ENCODE measurements at regions not wholly inside any gene's neighbourhood (a gene's known extent, or its start where the extent isn't known, plus 50 kb on each side); places are given as distances from the start of the nearest gene placed in this dataset.

GRCh38 chr3:5270666-5271371 lies 83.3 kb downstream of the EDEM1 start:
- Mint-ChIP-seq H3K36me3 (no peaks in the 10 kb centered on the region), H3K4me1 (no peaks in the 10 kb centered on the region), H3K27ac (no peak overlapping the region), H3K27me3 (ENCODE audit: low read depth) (no peaks in the 10 kb centered on the region), H3K9me3 (no peaks in the 10 kb centered on the region), H3K4me3 (no peak overlapping the region)
- DNase-seq (ENCODE audit: low spot score in 2 of 2, unreplicated experiment in 2 of 2): no peak
- TF ChIP-seq, protein P1, sequence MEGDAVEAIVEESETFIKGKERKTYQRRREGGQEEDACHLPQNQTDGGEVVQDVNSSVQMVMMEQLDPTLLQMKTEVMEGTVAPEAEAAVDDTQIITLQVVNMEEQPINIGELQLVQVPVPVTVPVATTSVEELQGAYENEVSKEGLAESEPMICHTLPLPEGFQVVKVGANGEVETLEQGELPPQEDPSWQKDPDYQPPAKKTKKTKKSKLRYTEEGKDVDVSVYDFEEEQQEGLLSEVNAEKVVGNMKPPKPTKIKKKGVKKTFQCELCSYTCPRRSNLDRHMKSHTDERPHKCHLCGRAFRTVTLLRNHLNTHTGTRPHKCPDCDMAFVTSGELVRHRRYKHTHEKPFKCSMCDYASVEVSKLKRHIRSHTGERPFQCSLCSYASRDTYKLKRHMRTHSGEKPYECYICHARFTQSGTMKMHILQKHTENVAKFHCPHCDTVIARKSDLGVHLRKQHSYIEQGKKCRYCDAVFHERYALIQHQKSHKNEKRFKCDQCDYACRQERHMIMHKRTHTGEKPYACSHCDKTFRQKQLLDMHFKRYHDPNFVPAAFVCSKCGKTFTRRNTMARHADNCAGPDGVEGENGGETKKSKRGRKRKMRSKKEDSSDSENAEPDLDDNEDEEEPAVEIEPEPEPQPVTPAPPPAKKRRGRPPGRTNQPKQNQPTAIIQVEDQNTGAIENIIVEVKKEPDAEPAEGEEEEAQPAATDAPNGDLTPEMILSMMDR (IDR thresholded peaks at IDR 0.05; ENCODE audit: unreplicated experiment): no peak

GRCh38 chr3:5271372-5271683 lies 83.8 kb downstream of the EDEM1 start:
- Mint-ChIP-seq H3K27me3 (ENCODE audit: low read depth) (no peaks in the 10 kb centered on the region), H3K27ac (no peak overlapping the region), H3K9me3 (no peaks in the 10 kb centered on the region), H3K4me3 (no peak overlapping the region), H3K4me1 (no peaks in the 10 kb centered on the region), H3K36me3 (no peaks in the 10 kb centered on the region)
- TF ChIP-seq, protein P1 (IDR thresholded peaks at IDR 0.05; ENCODE audit: unreplicated experiment): no peak
- DNase-seq (ENCODE audit: low spot score in 2 of 2, unreplicated experiment in 2 of 2): no peak

DNA sequence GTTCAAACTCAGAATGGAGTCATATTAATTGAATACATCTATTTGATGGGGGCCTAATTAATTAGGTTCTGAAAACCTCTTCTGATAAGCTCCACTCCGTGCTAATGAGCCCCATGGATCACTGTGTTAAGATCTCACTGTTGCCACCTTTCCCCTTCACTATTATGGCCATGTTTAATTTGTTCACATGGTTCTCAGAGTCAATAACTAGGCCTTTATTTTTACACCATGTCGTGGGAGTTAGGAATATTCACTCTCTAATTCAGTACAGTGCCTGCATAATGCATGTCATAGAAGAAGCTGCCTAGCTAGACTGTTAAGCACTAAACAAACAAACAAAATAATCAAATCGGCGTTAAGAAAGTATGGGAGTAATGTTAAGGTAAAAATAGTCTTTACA lies 84.9 kb downstream of the EDEM1 start:
- Mint-ChIP-seq H3K4me3 (no peak overlapping the region), H3K36me3 (no peaks in the 10 kb centered on the region)

DNA sequence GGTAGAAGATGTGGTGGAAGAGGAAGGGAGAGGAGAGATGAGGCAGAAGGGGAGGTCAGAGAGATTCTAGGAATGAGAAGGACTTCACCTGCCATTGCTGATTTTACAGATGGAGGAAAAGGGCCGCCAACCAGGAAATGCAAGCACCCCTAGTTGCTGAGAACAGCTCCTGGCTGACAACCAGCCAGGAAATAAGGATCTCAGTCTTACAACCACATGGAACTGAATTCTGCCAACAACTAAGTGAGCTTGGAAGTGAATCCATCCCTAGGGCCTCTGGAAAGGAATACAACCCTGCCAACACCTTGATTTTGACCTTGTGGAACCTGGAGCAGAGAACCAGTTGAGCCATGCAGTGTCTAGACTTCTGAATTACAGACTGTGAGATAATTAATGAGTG lies 86.6 kb downstream of the EDEM1 start:
- Mint-ChIP-seq H3K9me3 (peaks cover 3% of the 10 kb centered on the region), H3K27ac (no peak overlapping the region), H3K27me3 (ENCODE audit: low read depth) (no peaks in the 10 kb centered on the region), H3K4me1 (no peaks in the 10 kb centered on the region), H3K4me3 (no peak overlapping the region), H3K36me3 (no peaks in the 10 kb centered on the region)
- TF ChIP-seq, protein P1 (IDR thresholded peaks at IDR 0.05; ENCODE audit: unreplicated experiment): no peak
- no peak for DNase-seq (ENCODE audit: low spot score in 2 of 2, unreplicated experiment in 2 of 2)

More for the DNA sequence above, 84.9 kb downstream of the EDEM1 start:
- H3K9me3 Mint-ChIP-seq: no peaks in the 10 kb centered on the region
- H3K27me3 Mint-ChIP-seq (ENCODE audit: low read depth): no peaks in the 10 kb centered on the region
- no peak overlapping the region for H3K27ac Mint-ChIP-seq
- H3K4me1 Mint-ChIP-seq: no peaks in the 10 kb centered on the region
- no peak for DNase-seq (ENCODE audit: low spot score in 2 of 2, unreplicated experiment in 2 of 2)
- TF ChIP-seq, protein P1 (IDR thresholded peaks at IDR 0.05; ENCODE audit: unreplicated experiment): no peak

DNA sequence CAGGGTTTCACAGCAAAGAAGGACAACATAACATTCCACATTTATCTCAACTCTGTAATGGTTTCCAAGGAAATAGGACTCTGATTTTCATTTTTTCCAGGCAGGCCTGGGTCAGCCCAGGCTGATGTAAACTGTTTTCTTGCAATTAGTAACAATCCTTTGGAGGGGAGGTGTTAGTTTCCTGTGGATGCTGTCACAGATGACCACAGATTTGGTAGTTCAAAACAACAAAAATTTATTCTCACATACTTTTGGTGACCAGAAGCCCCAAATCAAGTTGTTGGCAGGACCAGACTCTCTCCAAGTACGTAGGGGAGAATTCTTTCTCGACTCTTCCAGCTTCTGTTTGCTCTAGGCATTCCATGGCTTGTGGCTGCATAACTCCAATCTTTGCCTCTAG lies 88.0 kb downstream of the EDEM1 start:
- Mint-ChIP-seq H3K36me3 (no peaks in the 10 kb centered on the region), H3K27me3 (ENCODE audit: low read depth) (no peaks in the 10 kb centered on the region), H3K9me3 (peaks cover 14% of the 10 kb centered on the region), H3K4me1 (no peaks in the 10 kb centered on the region), H3K27ac (no peak overlapping the region), H3K4me3 (no peak overlapping the region)
- DNase-seq (ENCODE audit: low spot score in 2 of 2, unreplicated experiment in 2 of 2): no peak
- TF ChIP-seq, protein P1 (IDR thresholded peaks at IDR 0.05; ENCODE audit: unreplicated experiment): no peak

DNA sequence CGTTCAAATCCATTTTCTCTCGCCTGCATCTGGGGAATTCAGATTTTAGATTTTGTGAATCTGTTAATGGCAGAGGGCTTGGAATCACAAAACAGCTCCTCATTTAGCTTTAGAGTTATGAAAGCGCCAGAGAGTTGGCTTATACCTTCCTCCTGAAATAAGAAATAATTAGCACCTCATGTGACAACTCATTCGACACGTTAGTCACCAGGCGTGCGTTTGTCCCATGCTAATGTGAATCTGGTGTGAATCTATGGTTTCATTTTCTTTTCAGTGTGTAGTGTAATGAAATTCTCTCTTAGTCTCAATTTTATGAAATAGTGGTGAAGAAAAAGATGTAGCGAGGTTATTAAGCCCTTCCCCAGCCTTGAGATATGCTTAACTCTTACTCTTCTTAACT lies 89.4 kb downstream of the EDEM1 start:
- Mint-ChIP-seq H3K9me3 (peaks cover 21% of the 10 kb centered on the region), H3K4me1 (no peaks in the 10 kb centered on the region), H3K36me3 (no peaks in the 10 kb centered on the region), H3K4me3 (no peak overlapping the region), H3K27ac (no peak overlapping the region), H3K27me3 (ENCODE audit: low read depth) (no peaks in the 10 kb centered on the region)
- TF ChIP-seq, protein P1 (IDR thresholded peaks at IDR 0.05; ENCODE audit: unreplicated experiment): no peak
- no peak for DNase-seq (ENCODE audit: low spot score in 2 of 2, unreplicated experiment in 2 of 2)

All from mesothelial cell of epicardium (in vitro differentiated cells).